A673 (cell line): ENCODE measurements at regions not wholly inside any gene's neighbourhood (a gene's known extent, or its start where the extent isn't known, plus 50 kb on each side); places are given as distances from the start of the nearest gene placed in this dataset.

ENCODE experiments used
- BruUV-seq: library from RNA; stranded (reverse); fragments of 400-500 nt; replicated peaks from 2 replicates; lab custom pipeline; 2021; lab: Mats Ljungman, UMichigan
- CTCF ChIA-PET: fragments of 300-600 bp; sonication (Branson Sonifier 250); formaldehyde crosslinking; loops from one replicate; lab custom pipeline; 2022; ENCODE audit warnings: antibody characterized with exemption; lab: Charles Lee
- POLR2A ChIA-PET: fragments of 300-600 bp; sonication (Branson Sonifier 250); formaldehyde crosslinking; loops from one replicate; lab custom pipeline; 2022; ENCODE audit warnings: antibody characterized with exemption; ENCODE audit not compliant: low non-redundant PET; lab: Charles Lee
- DNase-seq: peaks from one replicate; pipeline ENCODE4 v3.0.0-alpha.2; 2015; ENCODE audit warnings: low spot score
- H3K27ac ChIP-seq: fragments of 200-600 bp; sonication (generic); 2 replicates; pipeline ENCODE4 v1.5.1; 2016; ENCODE audit warnings: mixed run types, low read depth, mild to moderate bottlenecking, mixed read lengths, antibody characterized with exemption, low read length; ENCODE audit not compliant: poor library complexity, severe bottlenecking
- H3K27me3 ChIP-seq: fragments of 200-600 bp; sonication (generic); replicated peaks from 2 replicates; pipeline ENCODE4 v1.6.1; 2017; ENCODE audit warnings: mixed run types, low read depth, mild to moderate bottlenecking, mixed read lengths, antibody characterized with exemption, low read length; ENCODE audit not compliant: insufficient read depth, poor library complexity
- H3K36me3 ChIP-seq: fragments of 200-600 bp; sonication (generic); 2 replicates; pipeline ENCODE4 v1.6.1; 2016; ENCODE audit warnings: mixed run types, mild to moderate bottlenecking, mixed read lengths, antibody characterized with exemption, low read length; ENCODE audit not compliant: insufficient read depth, poor library complexity, severe bottlenecking
- H3K4me1 ChIP-seq: fragments of 200-600 bp; sonication (generic); 2 replicates; pipeline ENCODE4 v1.6.1; 2017; ENCODE audit warnings: mixed run types, mild to moderate bottlenecking, mixed read lengths, antibody characterized with exemption, low read length; ENCODE audit not compliant: insufficient read depth, poor library complexity, severe bottlenecking
- H3K4me3 ChIP-seq: fragments of 200-600 bp; sonication (generic); 2 replicates; pipeline ENCODE4 v1.5.1; 2016; ENCODE audit warnings: low read depth, mixed run types, mild to moderate bottlenecking, mixed read lengths, low read length; ENCODE audit not compliant: poor library complexity, severe bottlenecking
- H3K9me3 ChIP-seq: fragments of 200-600 bp; sonication (generic); 2 replicates; pipeline ENCODE4 v1.6.1; 2016; ENCODE audit warnings: mixed run types, low read depth, mild to moderate bottlenecking, mixed read lengths, antibody characterized with exemption, low read length; ENCODE audit not compliant: poor library complexity, severe bottlenecking
- EZH2 ChIP-seq: fragments of 200-600 bp; sonication (generic); IDR thresholded peaks from 2 replicates; pipeline ENCODE4 v1.6.1; 2017; ENCODE audit warnings: borderline replicate concordance, low read depth, mild to moderate bottlenecking, mixed read lengths, antibody characterized with exemption, low read length; ENCODE audit not compliant: poor library complexity, severe bottlenecking
- intact Hi-C: fragments of 100-400 bp; cut with micrococcal nuclease; formaldehyde crosslinking; loops from one replicate; pipeline ENCODE4 v1.10.0; 2022; ENCODE audit not compliant: unreplicated experiment
- TF ChIP-seq, protein P1 (sequence below): fragments of 300-800, 200-600 bp; sonication (generic); conservative IDR thresholded peaks from 2 replicates; pipeline ENCODE4 v1.5.1; 2017; ENCODE audit warnings: low read depth, mild to moderate bottlenecking, antibody characterized with exemption, low read length, moderate library complexity, mixed read lengths

DNA sequence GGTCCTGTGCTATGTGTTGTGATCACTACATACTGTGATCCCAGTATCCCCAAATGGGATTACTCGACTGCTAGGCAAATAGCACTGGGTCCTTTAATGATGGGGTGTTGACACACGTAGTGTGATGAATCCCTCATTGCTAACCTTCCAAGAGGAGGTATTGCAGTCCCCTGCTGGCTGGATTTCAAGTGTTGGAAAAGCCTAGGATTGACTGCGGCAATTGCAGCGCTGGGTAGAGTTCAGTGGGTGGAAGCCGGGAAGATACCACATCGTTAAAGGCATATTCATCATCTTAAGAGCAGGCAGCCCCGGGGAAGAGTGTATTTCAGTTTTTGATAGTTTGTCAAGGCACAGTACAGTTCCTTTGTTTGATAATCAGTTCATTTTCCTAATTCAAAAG is 159.9 kb downstream of the TRIML1 start:
- peaks cover 48% of the 10 kb centered on the region for H3K27me3 ChIP-seq
- no TSS peak for BruUV-seq
- no peak overlapping the region for H3K27ac ChIP-seq
- TF ChIP-seq, protein P1, sequence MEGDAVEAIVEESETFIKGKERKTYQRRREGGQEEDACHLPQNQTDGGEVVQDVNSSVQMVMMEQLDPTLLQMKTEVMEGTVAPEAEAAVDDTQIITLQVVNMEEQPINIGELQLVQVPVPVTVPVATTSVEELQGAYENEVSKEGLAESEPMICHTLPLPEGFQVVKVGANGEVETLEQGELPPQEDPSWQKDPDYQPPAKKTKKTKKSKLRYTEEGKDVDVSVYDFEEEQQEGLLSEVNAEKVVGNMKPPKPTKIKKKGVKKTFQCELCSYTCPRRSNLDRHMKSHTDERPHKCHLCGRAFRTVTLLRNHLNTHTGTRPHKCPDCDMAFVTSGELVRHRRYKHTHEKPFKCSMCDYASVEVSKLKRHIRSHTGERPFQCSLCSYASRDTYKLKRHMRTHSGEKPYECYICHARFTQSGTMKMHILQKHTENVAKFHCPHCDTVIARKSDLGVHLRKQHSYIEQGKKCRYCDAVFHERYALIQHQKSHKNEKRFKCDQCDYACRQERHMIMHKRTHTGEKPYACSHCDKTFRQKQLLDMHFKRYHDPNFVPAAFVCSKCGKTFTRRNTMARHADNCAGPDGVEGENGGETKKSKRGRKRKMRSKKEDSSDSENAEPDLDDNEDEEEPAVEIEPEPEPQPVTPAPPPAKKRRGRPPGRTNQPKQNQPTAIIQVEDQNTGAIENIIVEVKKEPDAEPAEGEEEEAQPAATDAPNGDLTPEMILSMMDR = no peak
- TF ChIP-seq EZH2 = no peak
- no peak overlapping the region for H3K4me3 ChIP-seq
- no peaks in the 10 kb centered on the region for H3K9me3 ChIP-seq
- H3K4me1 ChIP-seq = no peaks in the 10 kb centered on the region
- ChIA-PET POLR2A (no interaction called here), CTCF (no interaction called here)
- intact Hi-C loops = no loop called here
- H3K36me3 ChIP-seq = no peaks in the 10 kb centered on the region
- DNase-seq = peak; percentile 9

DNA sequence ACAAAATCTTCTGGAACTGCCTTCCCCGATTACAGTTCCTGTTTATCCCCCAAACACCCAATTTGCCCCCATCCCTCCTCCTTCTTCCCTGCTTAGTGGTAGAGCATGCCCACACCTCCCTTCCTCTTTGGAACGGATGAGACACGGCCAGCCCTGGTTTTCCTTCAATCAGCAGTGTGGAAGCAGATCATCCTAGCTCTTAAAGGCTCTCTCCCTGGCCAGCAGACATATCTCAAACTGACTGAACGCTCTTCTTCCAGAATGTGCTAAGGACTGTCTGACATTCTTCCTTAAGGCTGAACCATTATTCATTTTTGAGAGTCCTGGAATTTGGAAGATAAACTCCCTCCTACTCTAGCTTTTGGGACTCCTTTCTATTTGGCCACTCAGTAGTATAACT is 161.1 kb downstream of the TRIML1 start:
- H3K27ac ChIP-seq = no peak overlapping the region
- no peaks in the 10 kb centered on the region for H3K36me3 ChIP-seq
- peaks cover 43% of the 10 kb centered on the region for H3K27me3 ChIP-seq
- TF ChIP-seq EZH2 = no peak
- TF ChIP-seq, protein P1 = no peak
- ChIA-PET CTCF (no interaction called here), POLR2A (no interaction called here)
- H3K9me3 ChIP-seq = no peaks in the 10 kb centered on the region
- intact Hi-C loops = no loop called here
- no peaks in the 10 kb centered on the region for H3K4me1 ChIP-seq
- no peak for DNase-seq
- no peak overlapping the region for H3K4me3 ChIP-seq
- no TSS peak for BruUV-seq

DNA sequence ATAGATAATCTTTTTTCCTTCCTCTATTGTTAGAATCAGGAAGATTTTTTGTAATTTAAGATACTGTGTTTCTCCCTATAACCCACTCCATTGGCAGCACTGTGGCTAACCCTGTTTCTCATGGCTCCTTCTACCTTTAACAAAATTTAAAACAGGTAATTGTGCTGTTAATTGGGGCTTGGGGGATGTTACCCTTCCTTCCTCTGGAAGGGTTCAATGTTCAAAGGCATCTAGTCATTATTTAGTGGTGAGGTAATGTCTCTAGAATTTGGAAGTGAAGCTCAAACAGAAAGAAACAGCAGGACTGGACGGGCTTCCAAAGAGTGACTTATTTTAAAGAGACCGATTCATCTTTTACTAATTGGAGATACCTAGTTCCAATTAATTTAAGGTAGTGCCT is 166.4 kb downstream of the TRIML1 start:
- no peak overlapping the region for H3K27ac ChIP-seq
- H3K4me3 ChIP-seq = no peak overlapping the region
- no peaks in the 10 kb centered on the region for H3K36me3 ChIP-seq
- no peak for TF ChIP-seq EZH2
- TF ChIP-seq, protein P1 = no peak
- BruUV-seq = no TSS peak
- CTCF ChIA-PET = no interaction called here
- H3K9me3 ChIP-seq = no peaks in the 10 kb centered on the region
- no peaks in the 10 kb centered on the region for H3K4me1 ChIP-seq
- intact Hi-C loops = no loop called here
- POLR2A ChIA-PET = no interaction called here
- H3K27me3 ChIP-seq = no peaks in the 10 kb centered on the region
- no peak for DNase-seq
